ENCODE measurements at regions not wholly inside any gene's neighbourhood (a gene's known extent, or its start where the extent isn't known, plus 50 kb on each side); places are given as distances from the start of the nearest gene placed in this dataset.

GRCh38 chr7:18225067-18225466 is 197.4 kb upstream of the PRPS1L1 start:
- no peak for TF ChIP-seq CHD4 (IDR thresholded peaks at IDR 0.05)
- TF ChIP-seq CTCF (IDR thresholded peaks at IDR 0.05 in 2 of 3, conservative IDR thresholded peaks at IDR 0.05 in 1 of 3; ENCODE audit: control insufficient read depth in 2 of 3, extremely low read depth in 1 of 3, insufficient read depth in 1 of 3, low read depth in 3 of 3, low read length in 3 of 3) = no peak
- TF ChIP-seq NBN (IDR thresholded peaks at IDR 0.05) = no peak
- no peak for TF ChIP-seq PRDM15 (CRISPR knock-in tag; IDR thresholded peaks at IDR 0.05)
- no peak for TF ChIP-seq REST (IDR thresholded peaks at IDR 0.05; ENCODE audit: low read depth, low read length)
- no peak for TF ChIP-seq ASH2L (IDR thresholded peaks at IDR 0.05; ENCODE audit: borderline replicate concordance, low read depth)
- no peak for TF ChIP-seq EP300 (IDR thresholded peaks at IDR 0.05; ENCODE audit: borderline replicate concordance in 1 of 2, control insufficient read depth in 1 of 2, low read depth in 2 of 2, low read length in 2 of 2)
- no peak for TF ChIP-seq POLR2A (IDR thresholded peaks at IDR 0.05; ENCODE audit: low read depth, low read length)
- TF ChIP-seq GATAD2B (conservative IDR thresholded peaks at IDR 0.05; ENCODE audit: low read depth) = no peak
- TF ChIP-seq SMAD5 (IDR thresholded peaks at IDR 0.05; ENCODE audit: low read depth) = no peak
- TF ChIP-seq TAF1 (IDR thresholded peaks at IDR 0.05; ENCODE audit: borderline replicate concordance, low read depth, low read length) = no peak
